Esophagus muscularis mucosa (tissue), 4 donors: ENCODE measurements at regions not wholly inside any gene's neighbourhood (a gene's known extent, or its start where the extent isn't known, plus 50 kb on each side); places are given as distances from the start of the nearest gene placed in this dataset.

Experiments
- DNase-seq: peaks from one replicate; pipeline ENCODE4 v3.0.0-alpha.2; 2017; ENCODE audit errors: extremely low spot score
- H3K27ac ChIP-seq, 4 donors: fragments of 200-600 bp; sonication (generic); replicated peaks in 1 of 4; 1 replicate in 3 of 4; 2 replicates in 1 of 4; pipeline ENCODE4 v1.5.1; 2016 to 2019; ENCODE audit warnings: mild to moderate bottlenecking in 1 of 4
- H3K27me3 ChIP-seq, 4 donors: fragments of 200-600 bp; sonication (generic); one replicate each; pipeline versions ENCODE4 v1.5.1 to v1.6.0; 2016 to 2019
- H3K36me3 ChIP-seq, 4 donors: fragments of 200-600 bp; sonication (generic); one replicate each; pipeline ENCODE4 v1.5.1; 2016 to 2019
- H3K4me1 ChIP-seq, 4 donors: fragments of 200-600 bp; sonication (generic); one replicate each; pipeline ENCODE4 v1.5.1; 2016 to 2019
- H3K4me3 ChIP-seq, 4 donors: fragments of 200-600 bp; sonication (generic); 1 replicate in 2 of 4; 2 replicates in 2 of 4; pipeline ENCODE4 v1.5.1; 2016 to 2019; ENCODE audit warnings: mild to moderate bottlenecking in 4 of 4, moderate library complexity in 1 of 4
- H3K9me3 ChIP-seq, 4 donors: fragments of 200-600 bp; sonication (generic); 1 replicate in 3 of 4; 2 replicates in 1 of 4; pipeline ENCODE4 v1.5.1; 2016 to 2019
- EP300 ChIP-seq: sonication (generic); formaldehyde crosslinking; IDR thresholded peaks from one replicate; pipeline ENCODE4 v1.6.1; 2017; ENCODE audit warnings: antibody characterized with exemption
- POLR2A ChIP-seq: fragments of 450-650 bp; IDR thresholded peaks from one replicate; pipeline ENCODE4 v1.6.1; 2017; ENCODE audit warnings: antibody characterized with exemption, moderate library complexity, mild to moderate bottlenecking, low read depth
- POLR2AphosphoS5 ChIP-seq, 2 donors: sonication (generic); formaldehyde crosslinking; IDR thresholded peaks; one replicate each; pipeline ENCODE4 v1.6.1; 2017; ENCODE audit warnings: antibody characterized with exemption in 2 of 2
- WGBS: methylation state at CpG from one replicate; pipeline ENCODE4 v1.1.5; 2018; 5-methylcytosine and 5-hydroxymethylcytosine counted together
- intact Hi-C: fragments of 100-400 bp; cut with DNase I; formaldehyde crosslinking; loops from one replicate; pipeline ENCODE4 v1.15.1; 2023
- TF ChIP-seq, protein P1 (sequence below), 3 experiments: fragments of 200-600 bp in 2 of 3; fragments of 450-650 bp in 1 of 3; sonication (generic) in 2 of 3; IDR thresholded peaks; one replicate each; pipeline ENCODE4 v1.5.1; 2017 to 2019; ENCODE audit warnings: antibody characterized with exemption in 3 of 3, mild to moderate bottlenecking in 2 of 3, moderate library complexity in 1 of 3

DNA sequence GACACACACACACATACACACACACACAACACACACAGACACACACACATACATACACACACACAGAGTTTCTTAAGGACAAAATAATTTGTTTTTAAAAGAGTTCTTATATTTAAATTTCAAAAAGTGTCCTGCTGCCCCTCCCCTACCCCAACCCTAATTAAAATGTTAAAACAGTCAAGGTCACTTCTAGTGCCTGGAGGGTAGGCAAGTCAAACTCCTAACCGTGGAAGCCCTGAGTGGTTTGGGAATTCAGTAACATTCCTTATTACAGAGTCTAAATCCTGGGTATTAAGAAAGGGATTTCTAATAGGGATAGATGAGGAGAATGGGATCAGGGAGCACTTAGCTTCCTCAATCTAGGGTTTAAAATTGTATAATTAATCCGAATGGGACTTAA lies 403.6 kb upstream of the NFIA start:
- 81% methylated on average over 2 of the region's 2 CpGs for WGBS
- H3K36me3 ChIP-seq = no peaks in the 10 kb centered on the region
- TF ChIP-seq POLR2AphosphoS5 (IDR thresholded peaks at IDR 0.05) = no peak
- TF ChIP-seq, protein P1, sequence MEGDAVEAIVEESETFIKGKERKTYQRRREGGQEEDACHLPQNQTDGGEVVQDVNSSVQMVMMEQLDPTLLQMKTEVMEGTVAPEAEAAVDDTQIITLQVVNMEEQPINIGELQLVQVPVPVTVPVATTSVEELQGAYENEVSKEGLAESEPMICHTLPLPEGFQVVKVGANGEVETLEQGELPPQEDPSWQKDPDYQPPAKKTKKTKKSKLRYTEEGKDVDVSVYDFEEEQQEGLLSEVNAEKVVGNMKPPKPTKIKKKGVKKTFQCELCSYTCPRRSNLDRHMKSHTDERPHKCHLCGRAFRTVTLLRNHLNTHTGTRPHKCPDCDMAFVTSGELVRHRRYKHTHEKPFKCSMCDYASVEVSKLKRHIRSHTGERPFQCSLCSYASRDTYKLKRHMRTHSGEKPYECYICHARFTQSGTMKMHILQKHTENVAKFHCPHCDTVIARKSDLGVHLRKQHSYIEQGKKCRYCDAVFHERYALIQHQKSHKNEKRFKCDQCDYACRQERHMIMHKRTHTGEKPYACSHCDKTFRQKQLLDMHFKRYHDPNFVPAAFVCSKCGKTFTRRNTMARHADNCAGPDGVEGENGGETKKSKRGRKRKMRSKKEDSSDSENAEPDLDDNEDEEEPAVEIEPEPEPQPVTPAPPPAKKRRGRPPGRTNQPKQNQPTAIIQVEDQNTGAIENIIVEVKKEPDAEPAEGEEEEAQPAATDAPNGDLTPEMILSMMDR (IDR thresholded peaks at IDR 0.05) = no peak
- no peak for TF ChIP-seq EP300

DNA sequence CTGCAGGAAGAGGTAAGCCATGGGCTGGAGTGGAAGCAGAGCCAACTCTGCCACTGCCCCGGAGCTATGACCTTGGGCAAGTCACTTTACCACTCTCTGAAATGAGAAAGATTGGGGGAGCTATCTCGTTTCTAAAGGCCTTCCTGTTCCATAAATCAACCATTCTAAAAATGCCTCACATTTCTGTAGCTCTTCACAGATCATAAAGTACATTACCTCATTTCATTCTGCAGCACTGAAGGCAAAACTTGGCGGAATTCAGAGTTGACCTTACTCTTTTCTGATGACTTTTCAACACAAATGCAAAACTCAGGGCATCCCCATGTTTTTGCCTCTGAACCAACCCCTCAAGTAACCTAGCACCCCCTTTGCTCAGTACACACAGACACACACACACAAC lies 404.0 kb upstream of the NFIA start:
- no peak for TF ChIP-seq EP300
- TF ChIP-seq POLR2A = no peak
- TF ChIP-seq, protein P1 (IDR thresholded peaks at IDR 0.05) = no peak
- no peak for TF ChIP-seq POLR2AphosphoS5 (IDR thresholded peaks at IDR 0.05)
- intact Hi-C loops = no loop called here
- WGBS = 74% methylated on average over 3 of the region's 3 CpGs
- DNase-seq = no peak
- Histone ChIP-seq H3K4me1 (no peaks in the 10 kb centered on the region), H3K36me3 (no peaks in the 10 kb centered on the region), H3K4me3 (no peak overlapping the region), H3K27ac (no peak overlapping the region), H3K27me3 (no peaks in the 10 kb centered on the region), H3K9me3 (no peaks in the 10 kb centered on the region)

More for the DNA sequence above, 403.6 kb upstream of the NFIA start:
- intact Hi-C loops = no loop called here
- no peaks in the 10 kb centered on the region for H3K4me1 ChIP-seq
- H3K27ac ChIP-seq = no peak overlapping the region
- H3K27me3 ChIP-seq = no peaks in the 10 kb centered on the region
- no peak for DNase-seq
- no peak overlapping the region for H3K4me3 ChIP-seq
- H3K9me3 ChIP-seq = no peaks in the 10 kb centered on the region

DNA sequence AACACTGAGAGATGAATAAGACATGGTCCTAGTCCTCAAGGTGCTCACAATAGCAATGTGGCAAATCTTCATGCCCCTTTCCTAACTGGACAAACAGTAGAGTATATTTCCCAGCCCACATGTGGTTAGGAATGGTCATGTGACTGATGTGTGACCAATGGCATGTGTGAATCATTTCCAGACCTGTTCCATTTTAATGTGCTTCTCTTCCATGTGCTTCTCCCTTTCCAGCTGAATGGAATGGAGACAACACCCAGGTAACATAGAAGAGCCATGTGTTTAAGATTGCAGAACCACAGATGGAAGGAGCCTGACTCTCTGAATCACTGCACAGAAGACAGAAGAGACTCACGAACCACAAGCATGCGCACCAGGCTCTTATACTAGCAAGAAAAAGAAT lies 409.9 kb upstream of the NFIA start:
- no peak for DNase-seq
- intact Hi-C loops = no loop called here
- Histone ChIP-seq H3K36me3 (no peaks in the 10 kb centered on the region), H3K4me3 (no peak overlapping the region), H3K27me3 (no peaks in the 10 kb centered on the region), H3K9me3 (no peaks in the 10 kb centered on the region), H3K4me1 (no peaks in the 10 kb centered on the region), H3K27ac (no peak overlapping the region)
- WGBS = 92% methylated on average over 2 of the region's 2 CpGs
- TF ChIP-seq POLR2A (no peak), POLR2AphosphoS5 (IDR thresholded peaks at IDR 0.05) (no peak), EP300 (no peak)
- TF ChIP-seq, protein P1 (IDR thresholded peaks at IDR 0.05) = no peak

DNA sequence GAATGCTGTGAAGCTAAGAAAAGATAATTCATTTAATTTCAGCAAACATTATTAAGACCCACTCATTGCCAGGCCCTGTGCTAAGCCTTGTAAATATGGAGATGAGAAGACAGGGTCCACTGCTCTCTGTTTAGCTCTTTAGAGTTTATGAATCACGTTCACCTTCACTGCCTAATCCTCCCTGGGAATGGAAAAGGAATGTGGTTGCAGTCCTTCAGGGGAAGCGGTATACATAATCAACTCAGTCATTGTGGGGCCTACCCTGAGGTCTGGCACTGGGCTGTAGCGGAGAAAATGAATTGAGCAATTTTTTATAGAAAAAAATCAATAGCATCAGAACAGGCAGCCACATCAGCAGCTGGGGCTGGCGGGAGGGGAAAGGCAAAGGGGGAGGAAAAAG lies 412.1 kb upstream of the NFIA start:
- DNase-seq = peak; percentile 50
- TF ChIP-seq EP300 (no peak), POLR2A (no peak), POLR2AphosphoS5 (IDR thresholded peaks at IDR 0.05) (no peak)
- TF ChIP-seq, protein P1 (IDR thresholded peaks at IDR 0.05) = no peak
- WGBS = 96% methylated on average over 4 of the region's 4 CpGs
- no peaks in the 10 kb centered on the region for H3K27me3 ChIP-seq
- intact Hi-C loops = no loop called here
- no peak overlapping the region for H3K27ac ChIP-seq
- H3K4me3 ChIP-seq = no peak overlapping the region
- H3K4me1 ChIP-seq = no peaks in the 10 kb centered on the region
- H3K9me3 ChIP-seq = no peaks in the 10 kb centered on the region
- no peaks in the 10 kb centered on the region for H3K36me3 ChIP-seq

DNA sequence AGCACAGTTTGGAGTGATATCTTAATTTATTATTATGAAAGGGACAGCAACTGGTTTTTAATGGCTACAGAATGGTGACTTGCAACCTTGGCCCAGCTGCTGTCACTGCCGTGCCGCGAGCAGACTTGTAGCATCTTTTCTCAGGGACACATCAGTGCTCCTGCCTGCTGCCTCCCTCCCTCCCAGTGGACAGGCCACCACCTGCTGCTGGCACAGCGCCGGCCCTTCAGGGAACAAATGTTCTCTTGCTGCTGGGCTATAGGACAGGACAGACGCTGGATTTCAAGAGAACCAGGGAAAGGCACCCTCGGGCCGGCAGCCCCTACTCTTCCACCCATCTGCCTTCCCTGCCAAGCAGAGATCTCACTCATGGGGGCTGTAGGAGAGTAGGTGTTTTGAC lies 413.8 kb upstream of the NFIA start:
- Histone ChIP-seq H3K9me3 (no peaks in the 10 kb centered on the region), H3K4me1 (no peaks in the 10 kb centered on the region), H3K27me3 (no peaks in the 10 kb centered on the region), H3K27ac (no peak overlapping the region), H3K36me3 (no peaks in the 10 kb centered on the region), H3K4me3 (no peak overlapping the region)
- no peak for DNase-seq
- WGBS = 90% methylated on average over 8 of the region's 8 CpGs
- TF ChIP-seq POLR2AphosphoS5 (IDR thresholded peaks at IDR 0.05) (no peak), POLR2A (no peak), EP300 (no peak)
- TF ChIP-seq, protein P1 (IDR thresholded peaks at IDR 0.05) = no peak
- intact Hi-C loops = no loop called here
